Body of pancreas (tissue), 4 donors: ENCODE measurements at regions not wholly inside any gene's neighbourhood (a gene's known extent, or its start where the extent isn't known, plus 50 kb on each side); places are given as distances from the start of the nearest gene placed in this dataset.

Experiments
- ATAC-seq: fragments of 150-250 bp; one replicate; pipeline ENCODE4 v1.9.1; 2016
- DNase-seq, 4 donors: peaks; one replicate each; pipeline ENCODE4 v3.0.0-alpha.2; 2019
- H3K27ac ChIP-seq, 4 donors: fragments of 200-600 bp; sonication (generic); 1 replicate in 3 of 4; 2 replicates in 1 of 4; pipeline versions ENCODE4 v1.5.1 to v1.6.1; 2016 to 2019; ENCODE audit warnings: mild to moderate bottlenecking in 1 of 4, mixed read lengths in 1 of 4, moderate library complexity in 1 of 4
- H3K27me3 ChIP-seq, 2 donors: fragments of 200-600 bp; sonication (generic); one replicate each; pipeline ENCODE4 v1.6.0; 2016; ENCODE audit warnings: mild to moderate bottlenecking in 1 of 2
- H3K36me3 ChIP-seq, 2 donors: fragments of 200-600 bp; sonication (generic); replicated peaks in 1 of 2; 2 replicates each; pipeline ENCODE4 v1.5.1; 2016; ENCODE audit warnings: low read depth in 2 of 2; ENCODE audit not compliant: insufficient read depth in 1 of 2
- H3K4me1 ChIP-seq: fragments of 200-600 bp; sonication (generic); one replicate; pipeline ENCODE4 v1.6.0; 2016
- H3K4me3 ChIP-seq, 2 donors: fragments of 200-600 bp; sonication (generic); 1 replicate in 1 of 2; 2 replicates in 1 of 2; pipeline ENCODE4 v1.5.1; 2016 to 2019
- H3K9me3 ChIP-seq, 3 donors: fragments of 200-600 bp; sonication (generic); 1 replicate in 2 of 3; 2 replicates in 1 of 3; pipeline ENCODE4 v1.5.1; 2016
- CTCF ChIP-seq, 7 experiments: fragments of 450-650 bp in 4 of 7; fragments of 200-600 bp in 3 of 7; sonication (generic) in 3 of 7; IDR thresholded peaks; one replicate each; pipeline ENCODE4 v1.5.1; 2016 to 2019; ENCODE audit warnings: antibody characterized with exemption in 7 of 7
- POLR2A ChIP-seq, 3 donors: fragments of 450-650 bp; IDR thresholded peaks; one replicate each; pipeline ENCODE4 v1.6.1; 2016; ENCODE audit warnings: antibody characterized with exemption in 3 of 3, mild to moderate bottlenecking in 2 of 3
- WGBS, 2 donors: methylation state at CpG; one replicate each; pipeline ENCODE4 v1.1.5; 2017; 5-methylcytosine and 5-hydroxymethylcytosine counted together
- intact Hi-C: fragments of 100-400 bp; cut with DNase I; formaldehyde crosslinking; loops from one replicate; pipeline ENCODE4 v1.15.1; 2023

GRCh38 chr3:72678867-72679266 is 169.4 kb downstream of the SHQ1 start:
- Histone ChIP-seq H3K4me1 (no peaks in the 10 kb centered on the region), H3K9me3 (no peaks in the 10 kb centered on the region), H3K27me3 (no peaks in the 10 kb centered on the region), H3K4me3 (no peak overlapping the region), H3K36me3 (no peaks in the 10 kb centered on the region), H3K27ac (no peak overlapping the region)
- ATAC-seq (no peak), DNase-seq (no peak)
- no peak for TF ChIP-seq CTCF (IDR thresholded peaks at IDR 0.05)
- intact Hi-C loops: no loop called here
- 87 to 95% methylated on average over 6 of the region's 6 CpGs for WGBS, 2 donors

- no peak overlapping the region for H3K27ac ChIP-seq
- TF ChIP-seq CTCF (IDR thresholded peaks at IDR 0.05): no peak
- WGBS, 2 donors: 75 to 77% methylated on average over 3 of the region's 3 CpGs
- DNase-seq (no peak), ATAC-seq (no peak)
- no peaks in the 10 kb centered on the region for H3K9me3 ChIP-seq
- H3K4me3 ChIP-seq: no peak overlapping the region
- no peaks in the 10 kb centered on the region for H3K36me3 ChIP-seq
- H3K4me1 ChIP-seq: no peaks in the 10 kb centered on the region
- H3K27me3 ChIP-seq: no peaks in the 10 kb centered on the region
- intact Hi-C loops: no loop called here
Observed at GRCh38 chr3:72678380-72678779, 169.9 kb downstream of the SHQ1 start.

GRCh38 chr3:72675243-72675642 is 173.0 kb downstream of the SHQ1 start:
- Histone ChIP-seq H3K27ac (no peak overlapping the region), H3K4me3 (no peak overlapping the region), H3K4me1 (no peaks in the 10 kb centered on the region), H3K36me3 (no peaks in the 10 kb centered on the region), H3K9me3 (no peaks in the 10 kb centered on the region), H3K27me3 (no peaks in the 10 kb centered on the region)
- ATAC-seq (no peak), DNase-seq (no peak)
- WGBS, 2 donors: 91 to 93% methylated on average over 1 of the region's 1 CpG
- TF ChIP-seq CTCF (IDR thresholded peaks at IDR 0.05) (no peak), POLR2A (IDR thresholded peaks at IDR 0.05) (no peak)
- intact Hi-C loops: no loop called here

GRCh38 chr3:72673011-72673771 is 175.1 kb downstream of the SHQ1 start:
- H3K36me3 ChIP-seq: no peaks in the 10 kb centered on the region
- no peaks in the 10 kb centered on the region for H3K4me1 ChIP-seq
- WGBS, 2 donors: 72 to 73% methylated on average over 3 to 7 of the region's 7 CpGs
- no peaks in the 10 kb centered on the region for H3K9me3 ChIP-seq
- H3K27ac ChIP-seq: no peak overlapping the region
- ATAC-seq: no peak
- intact Hi-C loops: no loop called here
- H3K27me3 ChIP-seq: no peaks in the 10 kb centered on the region
- no peak overlapping the region for H3K4me3 ChIP-seq
- no peak for DNase-seq
- TF ChIP-seq POLR2A (IDR thresholded peaks at IDR 0.05) (no peak), CTCF (IDR thresholded peaks at IDR 0.05) (no peak)

- Histone ChIP-seq H3K4me1 (no peaks in the 10 kb centered on the region), H3K27ac (no peak overlapping the region), H3K27me3 (no peaks in the 10 kb centered on the region), H3K4me3 (no peak overlapping the region), H3K36me3 (no peaks in the 10 kb centered on the region), H3K9me3 (no peaks in the 10 kb centered on the region)
- DNase-seq: no peak
- no peak for TF ChIP-seq POLR2A (IDR thresholded peaks at IDR 0.05)
- no peak for TF ChIP-seq CTCF (IDR thresholded peaks at IDR 0.05)
- 83 to 100% methylated on average over 2 of the region's 2 CpGs for WGBS, 2 donors
- ATAC-seq: no peak
- intact Hi-C loops: no loop called here
Observed at GRCh38 chr3:72669224-72669623, 179.0 kb downstream of the SHQ1 start.
